ENCODE measurements at regions not wholly inside any gene's neighbourhood (a gene's known extent, or its start where the extent isn't known, plus 50 kb on each side); places are given as distances from the start of the nearest gene placed in this dataset.

GRCh38 chrX:112913807-112914206 lies 73.2 kb upstream of the AMOT start:
- TF ChIP-seq ARNTL (CRISPR knock-in tag; IDR thresholded peaks at IDR 0.05; ENCODE audit: borderline replicate concordance, low read depth) (no peak), ISL1 (CRISPR knock-in tag; IDR thresholded peaks at IDR 0.05) (no peak), ZNF8 (CRISPR knock-in tag; IDR thresholded peaks at IDR 0.05) (no peak)
- TF ChIP-seq, protein P1, sequence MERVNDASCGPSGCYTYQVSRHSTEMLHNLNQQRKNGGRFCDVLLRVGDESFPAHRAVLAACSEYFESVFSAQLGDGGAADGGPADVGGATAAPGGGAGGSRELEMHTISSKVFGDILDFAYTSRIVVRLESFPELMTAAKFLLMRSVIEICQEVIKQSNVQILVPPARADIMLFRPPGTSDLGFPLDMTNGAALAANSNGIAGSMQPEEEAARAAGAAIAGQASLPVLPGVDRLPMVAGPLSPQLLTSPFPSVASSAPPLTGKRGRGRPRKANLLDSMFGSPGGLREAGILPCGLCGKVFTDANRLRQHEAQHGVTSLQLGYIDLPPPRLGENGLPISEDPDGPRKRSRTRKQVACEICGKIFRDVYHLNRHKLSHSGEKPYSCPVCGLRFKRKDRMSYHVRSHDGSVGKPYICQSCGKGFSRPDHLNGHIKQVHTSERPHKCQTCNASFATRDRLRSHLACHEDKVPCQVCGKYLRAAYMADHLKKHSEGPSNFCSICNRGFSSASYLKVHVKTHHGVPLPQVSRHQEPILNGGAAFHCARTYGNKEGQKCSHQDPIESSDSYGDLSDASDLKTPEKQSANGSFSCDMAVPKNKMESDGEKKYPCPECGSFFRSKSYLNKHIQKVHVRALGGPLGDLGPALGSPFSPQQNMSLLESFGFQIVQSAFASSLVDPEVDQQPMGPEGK (CRISPR knock-in tag; IDR thresholded peaks at IDR 0.05; ENCODE audit: borderline replicate concordance): no peak
- TF ChIP-seq, protein P2, sequence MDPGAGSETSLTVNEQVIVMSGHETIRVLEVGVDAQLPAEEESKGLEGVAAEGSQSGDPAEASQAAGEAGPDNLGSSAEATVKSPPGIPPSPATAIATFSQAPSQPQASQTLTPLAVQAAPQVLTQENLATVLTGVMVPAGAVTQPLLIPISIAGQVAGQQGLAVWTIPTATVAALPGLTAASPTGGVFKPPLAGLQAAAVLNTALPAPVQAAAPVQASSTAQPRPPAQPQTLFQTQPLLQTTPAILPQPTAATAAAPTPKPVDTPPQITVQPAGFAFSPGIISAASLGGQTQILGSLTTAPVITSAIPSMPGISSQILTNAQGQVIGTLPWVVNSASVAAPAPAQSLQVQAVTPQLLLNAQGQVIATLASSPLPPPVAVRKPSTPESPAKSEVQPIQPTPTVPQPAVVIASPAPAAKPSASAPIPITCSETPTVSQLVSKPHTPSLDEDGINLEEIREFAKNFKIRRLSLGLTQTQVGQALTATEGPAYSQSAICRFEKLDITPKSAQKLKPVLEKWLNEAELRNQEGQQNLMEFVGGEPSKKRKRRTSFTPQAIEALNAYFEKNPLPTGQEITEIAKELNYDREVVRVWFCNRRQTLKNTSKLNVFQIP (CRISPR knock-in tag; IDR thresholded peaks at IDR 0.05; ENCODE audit: borderline replicate concordance, low read depth): no peak

Measured in SK-N-SH treated with all-trans-retinoic acid at 6 μM for 48 hours (cell line).